Ishikawa (cell line): ENCODE measurements at regions not wholly inside any gene's neighbourhood (a gene's known extent, or its start where the extent isn't known, plus 50 kb on each side); places are given as distances from the start of the nearest gene placed in this dataset.

Experiments
- CEBPB ChIP-seq: IDR thresholded peaks from 2 replicates; pipeline ENCODE4 v1.6.1; 2012
- CREB1 ChIP-seq: IDR thresholded peaks from 2 replicates; pipeline ENCODE4 v1.6.1; 2012; ENCODE audit warnings: low read depth
- EGR1 ChIP-seq: IDR thresholded peaks from 2 replicates; pipeline ENCODE4 v1.6.1; 2012
- EP300 ChIP-seq: IDR thresholded peaks from 2 replicates; pipeline ENCODE4 v1.6.1; 2012; ENCODE audit warnings: borderline replicate concordance
- FOXM1 ChIP-seq: IDR thresholded peaks from 2 replicates; pipeline ENCODE4 v1.6.1; 2012; ENCODE audit warnings: low read depth, borderline replicate concordance
- NFIC ChIP-seq: IDR thresholded peaks from 2 replicates; pipeline ENCODE4 v1.6.1; 2012
- RAD21 ChIP-seq: IDR thresholded peaks from 2 replicates; pipeline ENCODE4 v1.6.1; 2012; ENCODE audit warnings: low read depth
- REST ChIP-seq: IDR thresholded peaks from 2 replicates; pipeline ENCODE4 v1.6.1; 2012; ENCODE audit warnings: low read depth, mild to moderate bottlenecking
- TAF1 ChIP-seq: IDR thresholded peaks from 2 replicates; pipeline ENCODE4 v1.6.1; 2012; ENCODE audit warnings: low read depth, mild to moderate bottlenecking
- TCF12 ChIP-seq: IDR thresholded peaks from 2 replicates; pipeline ENCODE4 v1.6.1; 2012; ENCODE audit warnings: low read depth
- TEAD4 ChIP-seq: IDR thresholded peaks from 2 replicates; pipeline ENCODE4 v1.6.1; 2012
- USF1 ChIP-seq: IDR thresholded peaks from 2 replicates; pipeline ENCODE4 v1.6.1; 2012
- YY1 ChIP-seq: IDR thresholded peaks from 2 replicates; pipeline ENCODE4 v1.6.1; 2012; ENCODE audit warnings: low read depth
- ZBTB7A ChIP-seq: IDR thresholded peaks from 2 replicates; pipeline ENCODE4 v1.6.1; 2012; ENCODE audit warnings: low read depth
- TF ChIP-seq, protein P1 (sequence below): IDR thresholded peaks from 2 replicates; pipeline ENCODE4 v1.6.1; 2012

- no peak for TF ChIP-seq USF1
- no peak for TF ChIP-seq EP300
- TF ChIP-seq FOXM1, result no peak
- TF ChIP-seq, protein P1, sequence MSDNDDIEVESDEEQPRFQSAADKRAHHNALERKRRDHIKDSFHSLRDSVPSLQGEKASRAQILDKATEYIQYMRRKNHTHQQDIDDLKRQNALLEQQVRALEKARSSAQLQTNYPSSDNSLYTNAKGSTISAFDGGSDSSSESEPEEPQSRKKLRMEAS, result no peak
- no peak for TF ChIP-seq REST
- TF ChIP-seq ZBTB7A, result no peak
- TF ChIP-seq TCF12, result no peak
- TF ChIP-seq EGR1, result no peak
- TF ChIP-seq RAD21, result no peak
- TF ChIP-seq TAF1, result no peak
- TF ChIP-seq YY1, result no peak
- no peak for TF ChIP-seq CEBPB
- no peak for TF ChIP-seq CREB1
- no peak for TF ChIP-seq NFIC
- TF ChIP-seq TEAD4, result no peak
These were observed 102.2 kb upstream of the RAB3GAP2 start for GRCh38 chr1:220374449-220374848.

DNA sequence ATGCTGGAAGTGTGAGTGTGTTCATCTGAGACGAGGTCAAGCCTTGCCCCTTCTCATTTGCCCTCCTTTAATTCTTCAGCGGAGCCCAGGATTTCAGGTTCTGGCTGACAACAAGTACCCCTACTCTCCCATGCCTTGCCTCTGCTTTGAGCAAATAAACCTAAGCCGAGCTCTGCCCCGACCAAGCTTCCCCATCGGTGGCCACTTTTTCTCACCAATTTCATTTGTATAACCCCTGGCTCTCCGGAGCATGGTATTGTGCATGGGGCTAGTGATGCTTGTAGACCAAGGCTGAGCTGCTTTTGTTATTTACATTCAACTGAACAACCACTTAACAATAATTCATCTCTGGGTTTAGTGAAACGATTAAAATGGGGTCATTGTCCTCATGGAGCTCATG, 100.2 kb upstream of the RAB3GAP2 start:
- TF ChIP-seq, protein P1, result no peak
- TF ChIP-seq NFIC (no peak), CEBPB (no peak)

GRCh38 chr1:220371324-220371723, 99.1 kb upstream of the RAB3GAP2 start:
- no peak for TF ChIP-seq FOXM1
- no peak for TF ChIP-seq CREB1
- TF ChIP-seq CEBPB, result no peak
- no peak for TF ChIP-seq TAF1
- TF ChIP-seq USF1, result no peak
- TF ChIP-seq, protein P1, result no peak
- peak; percentile 24; the same call in 1 of the 2 replicates for TF ChIP-seq RAD21
- no peak for TF ChIP-seq ZBTB7A

DNA sequence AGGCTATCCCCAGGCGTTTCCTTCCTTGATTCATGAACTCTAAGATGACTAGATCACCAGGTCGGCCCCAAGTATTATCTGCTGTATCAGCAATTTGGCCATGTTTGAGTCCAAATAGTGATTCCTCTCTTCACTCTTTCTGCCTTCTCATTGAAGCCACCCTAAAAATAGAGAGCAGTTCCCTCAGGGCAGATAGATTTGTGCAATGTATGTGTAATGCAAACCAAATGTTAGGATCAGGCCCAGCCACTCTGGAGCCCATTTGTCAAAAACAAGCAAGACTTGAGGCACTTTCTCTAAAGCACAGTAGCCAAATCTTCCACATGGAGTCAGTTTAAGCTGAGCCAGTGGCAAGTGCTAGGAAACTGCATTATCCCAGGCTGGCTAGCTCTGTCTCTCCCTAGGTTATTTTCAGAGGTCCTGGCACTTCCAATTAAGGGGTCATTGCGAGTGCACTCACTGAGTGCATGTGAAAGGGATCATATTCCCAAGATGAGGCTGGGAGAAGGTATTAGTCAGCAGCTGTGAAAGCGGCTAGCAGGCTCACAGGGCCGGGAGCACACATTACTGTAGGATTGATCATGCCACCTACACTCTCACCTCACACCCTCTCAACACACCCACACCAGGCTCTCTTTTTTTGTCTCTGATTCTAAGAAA, 97.9 kb upstream of the RAB3GAP2 start:
- no peak for TF ChIP-seq FOXM1
- TF ChIP-seq TCF12, result no peak
- TF ChIP-seq NFIC, result no peak
- TF ChIP-seq YY1, result no peak
- TF ChIP-seq CREB1, result no peak
- no peak for TF ChIP-seq EP300
- no peak for TF ChIP-seq EGR1
- TF ChIP-seq REST, result no peak
- no peak for TF ChIP-seq TEAD4
- TF ChIP-seq, protein P1, result no peak

- TF ChIP-seq TAF1, result no peak
- TF ChIP-seq NFIC, result no peak
- no peak for TF ChIP-seq TCF12
- TF ChIP-seq, protein P1, result no peak
- no peak for TF ChIP-seq REST
- no peak for TF ChIP-seq USF1
- TF ChIP-seq CREB1, result no peak
- no peak for TF ChIP-seq RAD21
- no peak for TF ChIP-seq FOXM1
- TF ChIP-seq EGR1, result no peak
- TF ChIP-seq EP300, result no peak
- TF ChIP-seq CEBPB, result no peak
These were observed 97.3 kb upstream of the RAB3GAP2 start for GRCh38 chr1:220369511-220369910.
